ENCODE measurements at regions not wholly inside any gene's neighbourhood (a gene's known extent, or its start where the extent isn't known, plus 50 kb on each side); places are given as distances from the start of the nearest gene placed in this dataset.

- Histone ChIP-seq H3K4me1 (ENCODE audit: control insufficient read depth in 1 of 2, insufficient read depth in 2 of 2, low read length in 2 of 2) (no peaks in the 10 kb centered on the region), H3K27me3 (ENCODE audit: insufficient read depth, low read length) (no peaks in the 10 kb centered on the region), H3K9me2 (ENCODE audit: insufficient read depth) (no peaks in the 10 kb centered on the region), H3K9me3 (ENCODE audit: control insufficient read depth in 1 of 2, insufficient read depth in 1 of 2, low read depth in 1 of 2, low read length in 2 of 2) (no peaks in the 10 kb centered on the region), H4K20me1 (ENCODE audit: insufficient read depth) (no peaks in the 10 kb centered on the region), H3K4me2 (ENCODE audit: low read length) (no peak overlapping the region), H2AFZ (ENCODE audit: low read depth, low read length, poor library complexity, severe bottlenecking) (no peak overlapping the region), H3K36me3 (ENCODE audit: control insufficient read depth in 1 of 2, insufficient read depth in 2 of 2, low read length in 2 of 2) (no peaks in the 10 kb centered on the region), H3K4me3 (replicated peaks in 1 of 2; ENCODE audit: low read depth in 1 of 2, low read length in 2 of 2) (no peak overlapping the region), H3K27ac (ENCODE audit: low read depth, low read length) (no peak overlapping the region), H3K79me2 (ENCODE audit: insufficient read depth, low read length) (no peaks in the 10 kb centered on the region), H3K9ac (ENCODE audit: low read length) (no peak overlapping the region)
- ATAC-seq = no peak
- ChIA-PET RAD21 (ENCODE audit: low non-redundant PET in 1 of 2, low total read pairs in 2 of 2, uncharacterized antibody in 2 of 2, unreplicated experiment in 2 of 2) (no interaction called here), CTCF (no interaction called here), POLR2A (no interaction called here)
- no peak for DNase-seq (ENCODE audit: low read depth, low spot score)
- TF ChIP-seq JUND (IDR thresholded peaks at IDR 0.05) = no peak
- TF ChIP-seq, protein P1, sequence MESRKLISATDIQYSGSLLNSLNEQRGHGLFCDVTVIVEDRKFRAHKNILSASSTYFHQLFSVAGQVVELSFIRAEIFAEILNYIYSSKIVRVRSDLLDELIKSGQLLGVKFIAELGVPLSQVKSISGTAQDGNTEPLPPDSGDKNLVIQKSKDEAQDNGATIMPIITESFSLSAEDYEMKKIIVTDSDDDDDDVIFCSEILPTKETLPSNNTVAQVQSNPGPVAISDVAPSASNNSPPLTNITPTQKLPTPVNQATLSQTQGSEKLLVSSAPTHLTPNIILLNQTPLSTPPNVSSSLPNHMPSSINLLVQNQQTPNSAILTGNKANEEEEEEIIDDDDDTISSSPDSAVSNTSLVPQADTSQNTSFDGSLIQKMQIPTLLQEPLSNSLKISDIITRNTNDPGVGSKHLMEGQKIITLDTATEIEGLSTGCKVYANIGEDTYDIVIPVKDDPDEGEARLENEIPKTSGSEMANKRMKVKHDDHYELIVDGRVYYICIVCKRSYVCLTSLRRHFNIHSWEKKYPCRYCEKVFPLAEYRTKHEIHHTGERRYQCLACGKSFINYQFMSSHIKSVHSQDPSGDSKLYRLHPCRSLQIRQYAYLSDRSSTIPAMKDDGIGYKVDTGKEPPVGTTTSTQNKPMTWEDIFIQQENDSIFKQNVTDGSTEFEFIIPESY (IDR thresholded peaks at IDR 0.05; ENCODE audit: extremely low read depth, insufficient replicate concordance, low read length) = no peak
- no peak for TF ChIP-seq EZH2phosphoT487 (IDR thresholded peaks at IDR 0.05; ENCODE audit: borderline replicate concordance)
- TF ChIP-seq RAD21 (IDR thresholded peaks at IDR 0.05; ENCODE audit: low read depth) = no peak
- TF ChIP-seq ZFX (IDR thresholded peaks at IDR 0.05) = no peak
- TF ChIP-seq CBX3 (IDR thresholded peaks at IDR 0.05; ENCODE audit: low read depth) = no peak
- TF ChIP-seq, protein P2, sequence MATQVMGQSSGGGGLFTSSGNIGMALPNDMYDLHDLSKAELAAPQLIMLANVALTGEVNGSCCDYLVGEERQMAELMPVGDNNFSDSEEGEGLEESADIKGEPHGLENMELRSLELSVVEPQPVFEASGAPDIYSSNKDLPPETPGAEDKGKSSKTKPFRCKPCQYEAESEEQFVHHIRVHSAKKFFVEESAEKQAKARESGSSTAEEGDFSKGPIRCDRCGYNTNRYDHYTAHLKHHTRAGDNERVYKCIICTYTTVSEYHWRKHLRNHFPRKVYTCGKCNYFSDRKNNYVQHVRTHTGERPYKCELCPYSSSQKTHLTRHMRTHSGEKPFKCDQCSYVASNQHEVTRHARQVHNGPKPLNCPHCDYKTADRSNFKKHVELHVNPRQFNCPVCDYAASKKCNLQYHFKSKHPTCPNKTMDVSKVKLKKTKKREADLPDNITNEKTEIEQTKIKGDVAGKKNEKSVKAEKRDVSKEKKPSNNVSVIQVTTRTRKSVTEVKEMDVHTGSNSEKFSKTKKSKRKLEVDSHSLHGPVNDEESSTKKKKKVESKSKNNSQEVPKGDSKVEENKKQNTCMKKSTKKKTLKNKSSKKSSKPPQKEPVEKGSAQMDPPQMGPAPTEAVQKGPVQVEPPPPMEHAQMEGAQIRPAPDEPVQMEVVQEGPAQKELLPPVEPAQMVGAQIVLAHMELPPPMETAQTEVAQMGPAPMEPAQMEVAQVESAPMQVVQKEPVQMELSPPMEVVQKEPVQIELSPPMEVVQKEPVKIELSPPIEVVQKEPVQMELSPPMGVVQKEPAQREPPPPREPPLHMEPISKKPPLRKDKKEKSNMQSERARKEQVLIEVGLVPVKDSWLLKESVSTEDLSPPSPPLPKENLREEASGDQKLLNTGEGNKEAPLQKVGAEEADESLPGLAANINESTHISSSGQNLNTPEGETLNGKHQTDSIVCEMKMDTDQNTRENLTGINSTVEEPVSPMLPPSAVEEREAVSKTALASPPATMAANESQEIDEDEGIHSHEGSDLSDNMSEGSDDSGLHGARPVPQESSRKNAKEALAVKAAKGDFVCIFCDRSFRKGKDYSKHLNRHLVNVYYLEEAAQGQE (IDR thresholded peaks at IDR 0.05; ENCODE audit: low read depth) = no peak
- no peak for TF ChIP-seq CEBPB (IDR thresholded peaks at IDR 0.05; ENCODE audit: low read depth)
- no peak for TF ChIP-seq SRF (IDR thresholded peaks at IDR 0.05; ENCODE audit: low read depth)
- no peak for TF ChIP-seq POLR2AphosphoS5 (IDR thresholded peaks at IDR 0.05; ENCODE audit: low read depth, low read length)
- TF ChIP-seq MAX (IDR thresholded peaks at IDR 0.05) = no peak
- TF ChIP-seq CTCF (IDR thresholded peaks at IDR 0.05 in 2 of 3, conservative IDR thresholded peaks at IDR 0.05 in 1 of 3; ENCODE audit: borderline replicate concordance in 1 of 3, insufficient read depth in 1 of 3, low read depth in 2 of 3, low read length in 2 of 3) = no peak
- TF ChIP-seq ZNF274 (IDR thresholded peaks at IDR 0.05; ENCODE audit: low read depth, low read length) = no peak
- TF ChIP-seq FOSL1 (IDR thresholded peaks at IDR 0.05; ENCODE audit: low read depth) = no peak
- intact Hi-C loops (cut with micrococcal nuclease) = no loop called here
- BruUV-seq (replicated peaks) = no TSS peak
Observed at GRCh38 chr4:11250510-11250909, 178.2 kb downstream of the HS3ST1 start.
